ENCODE measurements at regions not wholly inside any gene's neighbourhood (a gene's known extent, or its start where the extent isn't known, plus 50 kb on each side); places are given as distances from the start of the nearest gene placed in this dataset.

- no peak overlapping the region for H3K4me3 ChIP-seq
- ATAC-seq = no peak
- no peak overlapping the region for H3K27ac ChIP-seq (ENCODE audit: extremely low read depth, low read depth, low read length)
- ChIA-PET CTCF (ENCODE audit: low intra/inter-chr PET ratio) (no interaction called here), POLR2A (no interaction called here)
- H3K4me2 ChIP-seq (ENCODE audit: insufficient read depth, low read length) = no peak overlapping the region
- BruUV-seq (replicated peaks) = no TSS peak
- no peaks in the 10 kb centered on the region for H4K20me1 ChIP-seq (replicated peaks; ENCODE audit: control insufficient read depth, insufficient read depth, low read length)
- TF ChIP-seq SMAD4 (CRISPR knock-in tag; conservative IDR thresholded peaks at IDR 0.05) (no peak), MAZ (CRISPR knock-in tag; conservative IDR thresholded peaks at IDR 0.05 in 1 of 2, IDR thresholded peaks at IDR 0.05 in 1 of 2) (no peak), PTRF (tag; IDR thresholded peaks at IDR 0.05) (no peak), POLR2B (IDR thresholded peaks at IDR 0.05; ENCODE audit: low read depth, partially characterized antibody) (no peak), ZNF224 (CRISPR knock-in tag; IDR thresholded peaks at IDR 0.05) (no peak), NELFE (IDR thresholded peaks at IDR 0.05; ENCODE audit: insufficient read depth, insufficient read length) (no peak), ZNF696 (CRISPR knock-in tag; conservative IDR thresholded peaks at IDR 0.05) (no peak), ZBTB17 (CRISPR knock-in tag; IDR thresholded peaks at IDR 0.05) (no peak), TCF7L2 (IDR thresholded peaks at IDR 0.05; ENCODE audit: low read depth, low read length) (no peak), CHD1 (IDR thresholded peaks at IDR 0.05; ENCODE audit: low read length) (no peak), STAG1 (CRISPR knock-in tag; IDR thresholded peaks at IDR 0.05; ENCODE audit: borderline replicate concordance) (no peak), CREB1 (IDR thresholded peaks at IDR 0.05) (no peak), CREB1 (CRISPR knock-in tag; IDR thresholded peaks at IDR 0.05) (no peak), ZNF184 (CRISPR knock-in tag; IDR thresholded peaks at IDR 0.05) (no peak), PHF20 (IDR thresholded peaks at IDR 0.05; ENCODE audit: partially characterized antibody) (no peak), RNF219 (CRISPR knock-in tag; IDR thresholded peaks at IDR 0.05) (no peak)
- TF ChIP-seq, protein P1, sequence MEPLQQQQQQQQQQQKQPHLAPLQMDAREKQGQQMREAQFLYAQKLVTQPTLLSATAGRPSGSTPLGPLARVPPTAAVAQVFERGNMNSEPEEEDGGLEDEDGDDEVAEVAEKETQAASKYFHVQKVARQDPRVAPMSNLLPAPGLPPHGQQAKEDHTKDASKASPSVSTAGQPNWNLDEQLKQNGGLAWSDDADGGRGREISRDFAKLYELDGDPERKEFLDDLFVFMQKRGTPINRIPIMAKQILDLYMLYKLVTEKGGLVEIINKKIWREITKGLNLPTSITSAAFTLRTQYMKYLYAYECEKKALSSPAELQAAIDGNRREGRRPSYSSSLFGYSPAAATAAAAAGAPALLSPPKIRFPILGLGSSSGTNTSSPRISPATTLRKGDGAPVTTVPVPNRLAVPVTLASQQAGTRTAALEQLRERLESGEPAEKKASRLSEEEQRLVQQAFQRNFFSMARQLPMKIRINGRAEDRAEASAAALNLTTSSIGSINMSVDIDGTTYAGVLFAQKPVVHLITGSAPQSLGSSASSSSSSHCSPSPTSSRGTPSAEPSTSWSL (CRISPR knock-in tag; IDR thresholded peaks at IDR 0.05; ENCODE audit: borderline replicate concordance) = no peak
- TF ChIP-seq, protein P2, sequence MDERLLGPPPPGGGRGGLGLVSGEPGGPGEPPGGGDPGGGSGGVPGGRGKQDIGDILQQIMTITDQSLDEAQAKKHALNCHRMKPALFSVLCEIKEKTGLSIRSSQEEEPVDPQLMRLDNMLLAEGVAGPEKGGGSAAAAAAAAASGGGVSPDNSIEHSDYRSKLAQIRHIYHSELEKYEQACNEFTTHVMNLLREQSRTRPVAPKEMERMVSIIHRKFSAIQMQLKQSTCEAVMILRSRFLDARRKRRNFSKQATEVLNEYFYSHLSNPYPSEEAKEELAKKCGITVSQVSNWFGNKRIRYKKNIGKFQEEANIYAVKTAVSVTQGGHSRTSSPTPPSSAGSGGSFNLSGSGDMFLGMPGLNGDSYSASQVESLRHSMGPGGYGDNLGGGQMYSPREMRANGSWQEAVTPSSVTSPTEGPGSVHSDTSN (CRISPR knock-in tag; IDR thresholded peaks at IDR 0.05; ENCODE audit: low read depth) = no peak
- TF ChIP-seq, protein P2 (tag; conservative IDR thresholded peaks at IDR 0.05; ENCODE audit: low read depth) = no peak
- in situ Hi-C loops (cut with MboI) = no loop called here
- intact Hi-C loops (cut with micrococcal nuclease) = no loop called here
- no peak overlapping the region for H3K9ac ChIP-seq (ENCODE audit: insufficient read depth in 1 of 2, low read depth in 2 of 2, low read length in 2 of 2)
- no peak for FAIRE-seq
- H3K9me3 ChIP-seq (replicated peaks; ENCODE audit: control insufficient read depth, insufficient read depth, low read depth, low read length) = no peaks in the 10 kb centered on the region
- no peaks in the 10 kb centered on the region for H3K36me3 ChIP-seq (ENCODE audit: control insufficient read depth, insufficient read depth, low read length)
- H3K4me1 ChIP-seq (replicated peaks in 1 of 2; ENCODE audit: control insufficient read depth in 2 of 2, insufficient read depth in 2 of 2, low read length in 2 of 2) = no peaks in the 10 kb centered on the region; a peak in 1 of 5 replicates
- H2AFZ ChIP-seq (ENCODE audit: low read depth, low read length) = no peak overlapping the region
- no peaks in the 10 kb centered on the region for H3K79me2 ChIP-seq (ENCODE audit: control insufficient read depth, insufficient read depth, low read length)
- H3K27me3 ChIP-seq (ENCODE audit: control insufficient read depth in 2 of 2, insufficient read depth in 2 of 2, low read length in 2 of 2) = no peaks in the 10 kb centered on the region
- no peaks in the 10 kb centered on the region for H3K9me1 ChIP-seq (ENCODE audit: control insufficient read depth, insufficient read depth, low read length)
- no peak for DNase-seq (ENCODE audit: extremely low read depth in 1 of 4, low spot score in 3 of 4)
These were observed 60.1 kb upstream of the PPM1H start for GRCh38 chr12:62995097-62995496.

All from K562 (cell line).